HepG2 (cell line): ENCODE measurements at regions not wholly inside any gene's neighbourhood (a gene's known extent, or its start where the extent isn't known, plus 50 kb on each side); places are given as distances from the start of the nearest gene placed in this dataset.

Experiments
- ATAC-seq: fragments of 200-7000 bp; cut with Tn5 transposase; 3 replicates; pipeline ENCODE4 v1.9.1; 2020; ENCODE audit warnings: mild to moderate bottlenecking, moderate library complexity
- BruUV-seq: library from RNA; stranded (reverse); fragments of 400-500 nt; replicated peaks from 2 replicates; lab custom pipeline; 2021; lab: Mats Ljungman, UMichigan
- CTCF ChIA-PET: fragments of 300-600 bp; formaldehyde crosslinking; extraction: SDS; loops from one replicate; lab custom pipeline; 2021; ENCODE audit warnings: low total read pairs, inconsistent platforms, low intra/inter-chr PET ratio; lab: Yijun Ruan, JAX
- POLR2A ChIA-PET: fragments of 350-600 bp; sonication (Branson Sonifier 250); formaldehyde crosslinking; loops from one replicate; lab custom pipeline; 2020; ENCODE audit warnings: antibody characterized with exemption, inconsistent platforms; lab: Yijun Ruan, JAX
- DNase-seq: peaks from one replicate; pipeline ENCODE4 v3.0.0-alpha.2; 2015; ENCODE audit warnings: low spot score
- FAIRE-seq: peaks from 3 replicates; lab custom pipeline; 2011; peaks lifted over from hg19 to GRCh38; lab: Jason Lieb, UNC
- H2AFZ ChIP-seq: one replicate; pipeline ENCODE4 v1.6.1; 2011; ENCODE audit warnings: low read length, inconsistent platforms
- H3K27ac ChIP-seq: fragments of 300-600 bp; 3 replicates; pipeline ENCODE4 v1.8.0; 2011; ENCODE audit warnings: mixed run types, mild to moderate bottlenecking, mixed read lengths, low read length, inconsistent platforms; ENCODE audit not compliant: insufficient read depth; ENCODE audit errors: extremely low read length
- H3K27me3 ChIP-seq, 2 experiments: fragments of 200-600 bp in 1 of 2; 2 replicates in 1 of 2; 3 replicates in 1 of 2; pipeline versions ENCODE4 v1.6.0 to v1.8.0; 2011; ENCODE audit warnings: low read length in 2 of 2, mild to moderate bottlenecking in 2 of 2, moderate library complexity in 2 of 2, inconsistent platforms in 1 of 2; ENCODE audit not compliant: insufficient read depth in 2 of 2, control insufficient read depth in 1 of 2
- H3K36me3 ChIP-seq, 2 experiments: fragments of 200-600 bp in 1 of 2; replicated peaks in 1 of 2; 2 replicates in 1 of 2; 3 replicates in 1 of 2; pipeline versions ENCODE4 v1.5.1 to v1.8.0; 2011; ENCODE audit warnings: low read length in 2 of 2, inconsistent platforms in 1 of 2; ENCODE audit not compliant: insufficient read depth in 2 of 2, control insufficient read depth in 1 of 2
- H3K4me1 ChIP-seq: 2 replicates; pipeline ENCODE4 v1.5.1; 2012; ENCODE audit warnings: low read length, inconsistent platforms; ENCODE audit not compliant: insufficient read depth
- H3K4me2 ChIP-seq: 2 replicates; pipeline ENCODE4 v1.6.0; 2011; ENCODE audit warnings: low read depth, low read length, inconsistent platforms
- H3K4me3 ChIP-seq, 3 experiments: fragments of 200-600 bp in 1 of 3; sonication (generic), shearing (Covaris generic) in 1 of 3; replicated peaks in 1 of 3; 2 replicates each; pipeline ENCODE4 v1.5.1; 2011 to 2016; ENCODE audit warnings: low read length in 3 of 3, inconsistent platforms in 2 of 3, low read depth in 2 of 3, mild to moderate bottlenecking in 2 of 3, control low read depth in 1 of 3, mixed read lengths in 1 of 3; ENCODE audit not compliant: insufficient read depth in 1 of 3
- H3K79me2 ChIP-seq: one replicate; pipeline ENCODE4 v1.6.1; 2011; ENCODE audit warnings: low read length, inconsistent platforms; ENCODE audit not compliant: insufficient read depth
- H3K9ac ChIP-seq: 2 replicates; pipeline ENCODE4 v1.6.0; 2011; ENCODE audit warnings: mild to moderate bottlenecking, low read depth, low read length, inconsistent platforms; ENCODE audit not compliant: insufficient read depth
- H3K9me3 ChIP-seq: 2 replicates; pipeline ENCODE4 v1.5.1; 2012; ENCODE audit warnings: mild to moderate bottlenecking, low read length
- H4K20me1 ChIP-seq: 2 replicates; pipeline ENCODE4 v1.6.0; 2011; ENCODE audit warnings: inconsistent platforms, mild to moderate bottlenecking, low read length, moderate library complexity; ENCODE audit not compliant: insufficient read depth
- DR1 ChIP-seq: sonication (generic); formaldehyde crosslinking; IDR thresholded peaks from 2 replicates; pipeline ENCODE4 v1.8.0; 2021; ENCODE audit warnings: mild to moderate bottlenecking, missing genetic modification reagents, inconsistent platforms
- EP300 ChIP-seq, 3 experiments: sonication (generic) in 1 of 3; formaldehyde crosslinking in 1 of 3; IDR thresholded peaks; 2 replicates each; pipeline versions ENCODE4 v1.5.1 to v1.6.1; 2011 to 2020; ENCODE audit warnings: low read depth in 2 of 3, low read length in 2 of 3, borderline replicate concordance in 1 of 3, improper control_type of control experiment in 1 of 3, mild to moderate bottlenecking in 1 of 3, missing genetic modification reagents in 1 of 3, moderate library complexity in 1 of 3
- HNF4G ChIP-seq, 2 experiments: sonication (generic) in 1 of 2; formaldehyde crosslinking in 1 of 2; IDR thresholded peaks; 2 replicates each; pipeline versions ENCODE4 v1.4.0 to v1.6.1; 2011 to 2020; ENCODE audit warnings: borderline replicate concordance in 2 of 2, low read depth in 2 of 2, mild to moderate bottlenecking in 2 of 2, low read length in 1 of 2, missing genetic modification reagents in 1 of 2, moderate library complexity in 1 of 2
- NFYC ChIP-seq: IDR thresholded peaks from 2 replicates; pipeline ENCODE4 v1.6.1; 2016; ENCODE audit warnings: missing genetic modification reagents, missing compliant biosample characterization
- NR2F6 ChIP-seq, 2 experiments: IDR thresholded peaks; 2 replicates each; pipeline ENCODE4 v1.6.1; 2016; ENCODE audit warnings: antibody characterized with exemption in 1 of 2, mild to moderate bottlenecking in 1 of 2
- RXRB ChIP-seq: IDR thresholded peaks from 2 replicates; pipeline ENCODE4 v1.6.1; 2016; ENCODE audit warnings: borderline replicate concordance, missing genetic modification reagents, missing compliant biosample characterization
- TEAD3 ChIP-seq: optimal IDR thresholded peaks from 2 replicates; pipeline ENCODE3; 2016; ENCODE audit warnings: borderline replicate concordance
- TSC22D2 ChIP-seq: sonication (generic); formaldehyde crosslinking; IDR thresholded peaks from 2 replicates; pipeline ENCODE4 v1.5.1; 2020; ENCODE audit warnings: missing genetic modification reagents, mild to moderate bottlenecking, borderline replicate concordance
- YY1 ChIP-seq: IDR thresholded peaks from 2 replicates; pipeline ENCODE4 v1.6.1; 2011; ENCODE audit warnings: low read length, low read depth, moderate library complexity, mild to moderate bottlenecking; ENCODE audit not compliant: insufficient read depth, insufficient replicate concordance
- ZMYM4 ChIP-seq: sonication (generic); formaldehyde crosslinking; IDR thresholded peaks from 2 replicates; pipeline ENCODE4 v1.8.1; 2023; ENCODE audit warnings: mild to moderate bottlenecking, missing genetic modification reagents
- ZNF225 ChIP-seq: sonication (generic); formaldehyde crosslinking; IDR thresholded peaks from 2 replicates; pipeline ENCODE4 v1.4.0; 2020; ENCODE audit warnings: mild to moderate bottlenecking, missing genetic modification reagents
- ZNF281 ChIP-seq: sonication (generic); formaldehyde crosslinking; IDR thresholded peaks from 2 replicates; pipeline ENCODE4 v1.4.0; 2020; ENCODE audit warnings: missing genetic modification reagents, borderline replicate concordance
- ZNF292 ChIP-seq: sonication (generic); formaldehyde crosslinking; IDR thresholded peaks from 2 replicates; pipeline ENCODE4 v1.8.1; 2022; ENCODE audit warnings: mild to moderate bottlenecking, low read depth, missing genetic modification reagents, borderline replicate concordance
- ZNF331 ChIP-seq: sonication (generic); formaldehyde crosslinking; IDR thresholded peaks from 2 replicates; pipeline ENCODE4 v1.4.0; 2020; ENCODE audit warnings: missing genetic modification reagents
- ZNF776 ChIP-seq: sonication (generic); formaldehyde crosslinking; IDR thresholded peaks from 2 replicates; pipeline ENCODE4 v1.4.0; 2020; ENCODE audit warnings: mild to moderate bottlenecking, missing genetic modification reagents
- ZNF816 ChIP-seq: sonication (generic); formaldehyde crosslinking; IDR thresholded peaks from 2 replicates; pipeline ENCODE4 v1.8.0; 2022; ENCODE audit warnings: missing genetic modification reagents, mild to moderate bottlenecking, borderline replicate concordance
- ZSCAN30 ChIP-seq: sonication (generic); formaldehyde crosslinking; IDR thresholded peaks from 2 replicates; pipeline ENCODE4 v1.5.0; 2020; ENCODE audit warnings: mild to moderate bottlenecking, missing genetic modification reagents
- WGBS: methylation state at CpG from one replicate; pipeline ENCODE4 v1.1.6; 2017; ENCODE audit warnings: low lambda C conversion rate; 5-methylcytosine and 5-hydroxymethylcytosine counted together
- in situ Hi-C: cut with HindIII; loops from 2 replicates; pipeline ENCODE4 v1.10.0; 2017; ENCODE audit warnings: low pct_unique_long_range_greater_than_20kb; ENCODE audit not compliant: extremely low pct_ligation_motif_present
- intact Hi-C: fragments of 100-400 bp; cut with micrococcal nuclease; formaldehyde crosslinking; loops from one replicate; pipeline ENCODE4 v1.10.0; 2022; ENCODE audit not compliant: unreplicated experiment
- TF ChIP-seq, protein P1 (sequence below): sonication (generic); formaldehyde crosslinking; IDR thresholded peaks from 2 replicates; pipeline ENCODE4 v1.4.0; 2020; ENCODE audit warnings: missing genetic modification reagents, borderline replicate concordance
- TF ChIP-seq, protein P2 (sequence below): IDR thresholded peaks from 2 replicates; pipeline ENCODE4 v1.6.1; 2012; ENCODE audit warnings: inconsistent platforms

DNA sequence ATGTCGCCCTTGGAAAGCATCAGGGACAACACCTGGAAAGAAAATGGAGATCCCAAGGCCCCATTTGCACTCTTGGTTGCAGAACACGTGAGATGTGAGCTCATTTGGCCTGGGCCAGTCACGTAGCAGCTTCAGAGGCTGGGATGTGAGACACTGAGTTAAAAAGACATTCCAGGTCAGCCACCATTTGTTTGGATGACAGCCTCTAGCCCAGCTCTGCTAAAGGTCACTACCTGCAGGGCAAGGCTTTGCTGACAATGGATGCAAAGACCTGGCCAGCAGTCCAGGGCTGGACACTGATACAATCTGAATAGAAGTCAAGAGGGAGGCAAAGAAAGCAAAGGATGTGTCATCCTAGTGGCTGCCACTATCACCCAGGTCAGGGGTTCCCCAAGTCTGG lies 83.9 kb upstream of the LRPPRC start:
- Histone ChIP-seq H3K9ac (no peak overlapping the region), H3K79me2 (no peaks in the 10 kb centered on the region), H3K27ac (no peak overlapping the region), H3K9me3 (no peaks in the 10 kb centered on the region), H3K4me1 (peaks cover 45% of the 10 kb centered on the region), H3K4me3 (no peak overlapping the region), H3K36me3 (no peaks in the 10 kb centered on the region), H2AFZ (peak overlapping the region; percentile 50), H3K4me2 (peak overlapping the region; percentile 46), H4K20me1 (no peaks in the 10 kb centered on the region), H3K27me3 (no peaks in the 10 kb centered on the region)
- ATAC-seq = peak; percentile 77
- no TSS peak for BruUV-seq
- FAIRE-seq = peak; percentile 28
- 33% methylated on average over 3 of the region's 3 CpGs for WGBS
- intact Hi-C loops = no loop called here
- peak; percentile 28 for DNase-seq
- in situ Hi-C loops = no loop called here
- ChIA-PET POLR2A (no interaction called here), CTCF (no interaction called here)
- no peak for TF ChIP-seq ZNF776
- no peak for TF ChIP-seq EP300 (IDR thresholded peaks at IDR 0.05; ENCODE audit: low read depth in 2 of 2, low read length in 2 of 2)
- no peak for TF ChIP-seq EP300 (CRISPR knock-in tag; IDR thresholded peaks at IDR 0.05; ENCODE audit: borderline replicate concordance)
- TF ChIP-seq ZNF225 (CRISPR knock-in tag) = no peak
- no peak for TF ChIP-seq TSC22D2 (CRISPR knock-in tag)
- TF ChIP-seq NR2F6 (IDR thresholded peaks at IDR 0.05) = 0 out of 2 replicates have a peak, but pooled peaks have one; percentile 10
- peak; percentile 61; the same call in 1 of the 2 replicates for TF ChIP-seq NR2F6 (CRISPR knock-in tag; IDR thresholded peaks at IDR 0.05)
- TF ChIP-seq ZNF816 (CRISPR knock-in tag) = no peak
- TF ChIP-seq ZNF331 (CRISPR knock-in tag) = 0 out of 2 replicates have a peak, but pooled peaks have one; percentile 39
- TF ChIP-seq TEAD3 (CRISPR knock-in tag) = peak; percentile 81
- 0 out of 2 replicates have a peak, but pooled peaks have one; percentile 17 for TF ChIP-seq NFYC (CRISPR knock-in tag)
- TF ChIP-seq ZSCAN30 = no peak
- TF ChIP-seq ZNF281 (CRISPR knock-in tag) = no peak
- no peak for TF ChIP-seq DR1 (CRISPR knock-in tag)
- TF ChIP-seq, protein P1, sequence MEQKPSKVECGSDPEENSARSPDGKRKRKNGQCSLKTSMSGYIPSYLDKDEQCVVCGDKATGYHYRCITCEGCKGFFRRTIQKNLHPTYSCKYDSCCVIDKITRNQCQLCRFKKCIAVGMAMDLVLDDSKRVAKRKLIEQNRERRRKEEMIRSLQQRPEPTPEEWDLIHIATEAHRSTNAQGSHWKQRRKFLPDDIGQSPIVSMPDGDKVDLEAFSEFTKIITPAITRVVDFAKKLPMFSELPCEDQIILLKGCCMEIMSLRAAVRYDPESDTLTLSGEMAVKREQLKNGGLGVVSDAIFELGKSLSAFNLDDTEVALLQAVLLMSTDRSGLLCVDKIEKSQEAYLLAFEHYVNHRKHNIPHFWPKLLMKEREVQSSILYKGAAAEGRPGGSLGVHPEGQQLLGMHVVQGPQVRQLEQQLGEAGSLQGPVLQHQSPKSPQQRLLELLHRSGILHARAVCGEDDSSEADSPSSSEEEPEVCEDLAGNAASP (CRISPR knock-in tag) = peak; percentile 24; the same call in 1 of the 2 replicates
- TF ChIP-seq, protein P2, sequence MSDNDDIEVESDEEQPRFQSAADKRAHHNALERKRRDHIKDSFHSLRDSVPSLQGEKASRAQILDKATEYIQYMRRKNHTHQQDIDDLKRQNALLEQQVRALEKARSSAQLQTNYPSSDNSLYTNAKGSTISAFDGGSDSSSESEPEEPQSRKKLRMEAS = 0 out of 2 replicates have a peak, but pooled peaks have one; percentile 20
- TF ChIP-seq ZNF292 = peak; percentile 47; the same call in 1 of the 2 replicates
- 0 out of 2 replicates have a peak, but pooled peaks have one; percentile 22 for TF ChIP-seq RXRB (CRISPR knock-in tag)
- peak; percentile 51 for TF ChIP-seq YY1
- TF ChIP-seq ZMYM4 (CRISPR knock-in tag) = peak; percentile 45; the same call in 1 of the 2 replicates
- TF ChIP-seq HNF4G (IDR thresholded peaks at IDR 0.05; ENCODE audit: borderline replicate concordance, low read depth, low read length) = 0 out of 2 replicates have a peak, but pooled peaks have one; percentile 30
- TF ChIP-seq HNF4G (CRISPR knock-in tag; IDR thresholded peaks at IDR 0.05; ENCODE audit: borderline replicate concordance, low read depth) = no peak
